NCI-H2029 treated with DMSO at 0.1 percent for 48 hours (cell line): ENCODE measurements at regions not wholly inside any gene's neighbourhood (a gene's known extent, or its start where the extent isn't known, plus 50 kb on each side); places are given as distances from the start of the nearest gene placed in this dataset.
"Not testable (repeated sequence)": the region's sequence is repeated elsewhere in the genome, so short reads cannot be mapped to it uniquely, and the experiment has no call there.

Source experiments
- DNase-seq: peaks from one replicate; lab custom pipeline; 2025; lab: John Stamatoyannopoulos, UW

GRCh38 chr6:25124216-25124715 lies 154.9 kb upstream of the CARMIL1 start:
- DNase-seq: no peak

- no peak for DNase-seq
These were observed 153.4 kb upstream of the CARMIL1 start for GRCh38 chr6:25125736-25126135.

- no peak for DNase-seq
These were observed 151.9 kb upstream of the CARMIL1 start for GRCh38 chr6:25127076-25127837.

- no peak for DNase-seq
These were observed 148.7 kb upstream of the CARMIL1 start for GRCh38 chr6:25130518-25130917.

- no peak for DNase-seq
These were observed 146.2 kb upstream of the CARMIL1 start for GRCh38 chr6:25132934-25133333.

- no peak for DNase-seq
These were observed 145.6 kb upstream of the CARMIL1 start for GRCh38 chr6:25133568-25133967.

GRCh38 chr6:25136854-25137253 lies 142.3 kb upstream of the CARMIL1 start:
- peak; percentile 66 for DNase-seq

GRCh38 chr6:25137480-25137879 lies 141.7 kb upstream of the CARMIL1 start:
- DNase-seq: no peak

- DNase-seq: no peak
These were observed 141.3 kb upstream of the CARMIL1 start for GRCh38 chr6:25137916-25138232.

- peak; percentile 67 for DNase-seq
These were observed 140.8 kb upstream of the CARMIL1 start for GRCh38 chr6:25138233-25138933.

- peak; percentile 44 for DNase-seq
These were observed 140.2 kb upstream of the CARMIL1 start for GRCh38 chr6:25138934-25139415.

GRCh38 chr6:25139608-25140007 lies 139.6 kb upstream of the CARMIL1 start:
- DNase-seq: not testable (repeated sequence)

- DNase-seq: no peak
These were observed 136.7 kb upstream of the CARMIL1 start for GRCh38 chr6:25142506-25142905.

GRCh38 chr6:25144919-25145318 lies 134.3 kb upstream of the CARMIL1 start:
- no peak for DNase-seq

- no peak for DNase-seq
These were observed 132.0 kb upstream of the CARMIL1 start for GRCh38 chr6:25147223-25147622.

- no peak for DNase-seq
These were observed 129.1 kb upstream of the CARMIL1 start for GRCh38 chr6:25150031-25150430.

GRCh38 chr6:25150863-25151262 lies 128.3 kb upstream of the CARMIL1 start:
- no peak for DNase-seq

GRCh38 chr6:25153079-25153478 lies 126.1 kb upstream of the CARMIL1 start:
- DNase-seq: no peak

GRCh38 chr6:25154034-25154596 lies 125.1 kb upstream of the CARMIL1 start:
- no peak for DNase-seq

- DNase-seq: no peak
These were observed 124.0 kb upstream of the CARMIL1 start for GRCh38 chr6:25155211-25155610.

GRCh38 chr6:25156123-25156522 lies 123.1 kb upstream of the CARMIL1 start:
- no peak for DNase-seq

GRCh38 chr6:25157183-25157582 lies 122.0 kb upstream of the CARMIL1 start:
- DNase-seq: no peak

GRCh38 chr6:25157842-25158241 lies 121.3 kb upstream of the CARMIL1 start:
- DNase-seq: no peak
